ENCODE measurements at regions not wholly inside any gene's neighbourhood (a gene's known extent, or its start where the extent isn't known, plus 50 kb on each side); places are given as distances from the start of the nearest gene placed in this dataset.

DNA sequence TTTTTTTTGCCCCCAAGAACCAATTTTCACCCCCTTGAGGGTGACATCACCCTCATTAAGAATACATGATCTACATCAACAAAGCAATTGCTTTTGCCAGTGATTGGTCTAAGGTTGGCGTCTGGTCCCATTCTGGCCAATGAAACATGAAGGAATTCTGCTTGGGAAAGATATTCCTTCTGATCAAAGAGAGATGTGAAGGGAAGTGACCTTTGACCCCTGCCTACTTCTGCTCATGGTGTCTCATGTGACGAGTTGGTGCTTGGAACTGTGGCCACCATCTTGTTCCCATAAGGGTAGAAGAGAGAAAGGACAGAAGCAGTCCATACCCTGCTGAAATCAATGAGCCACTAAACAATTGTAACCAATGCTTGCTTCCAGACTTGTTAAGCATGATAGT, 85.1 kb downstream of the LBH start:
- ATAC-seq (no peak), DNase-seq (no peak)
- no peaks in the 10 kb centered on the region for H3K9me3 ChIP-seq
- H3K4me1 ChIP-seq: no peaks in the 10 kb centered on the region
- H3K27ac ChIP-seq: no peak overlapping the region
- H3K36me3 ChIP-seq: no peaks in the 10 kb centered on the region
- no peaks in the 10 kb centered on the region for H3K27me3 ChIP-seq
- H3K4me3 ChIP-seq: no peak overlapping the region
- TF ChIP-seq, protein P1, sequence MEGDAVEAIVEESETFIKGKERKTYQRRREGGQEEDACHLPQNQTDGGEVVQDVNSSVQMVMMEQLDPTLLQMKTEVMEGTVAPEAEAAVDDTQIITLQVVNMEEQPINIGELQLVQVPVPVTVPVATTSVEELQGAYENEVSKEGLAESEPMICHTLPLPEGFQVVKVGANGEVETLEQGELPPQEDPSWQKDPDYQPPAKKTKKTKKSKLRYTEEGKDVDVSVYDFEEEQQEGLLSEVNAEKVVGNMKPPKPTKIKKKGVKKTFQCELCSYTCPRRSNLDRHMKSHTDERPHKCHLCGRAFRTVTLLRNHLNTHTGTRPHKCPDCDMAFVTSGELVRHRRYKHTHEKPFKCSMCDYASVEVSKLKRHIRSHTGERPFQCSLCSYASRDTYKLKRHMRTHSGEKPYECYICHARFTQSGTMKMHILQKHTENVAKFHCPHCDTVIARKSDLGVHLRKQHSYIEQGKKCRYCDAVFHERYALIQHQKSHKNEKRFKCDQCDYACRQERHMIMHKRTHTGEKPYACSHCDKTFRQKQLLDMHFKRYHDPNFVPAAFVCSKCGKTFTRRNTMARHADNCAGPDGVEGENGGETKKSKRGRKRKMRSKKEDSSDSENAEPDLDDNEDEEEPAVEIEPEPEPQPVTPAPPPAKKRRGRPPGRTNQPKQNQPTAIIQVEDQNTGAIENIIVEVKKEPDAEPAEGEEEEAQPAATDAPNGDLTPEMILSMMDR (IDR thresholded peaks at IDR 0.05): no peak
- intact Hi-C loops (cut with DNase I): no loop called here

DNA sequence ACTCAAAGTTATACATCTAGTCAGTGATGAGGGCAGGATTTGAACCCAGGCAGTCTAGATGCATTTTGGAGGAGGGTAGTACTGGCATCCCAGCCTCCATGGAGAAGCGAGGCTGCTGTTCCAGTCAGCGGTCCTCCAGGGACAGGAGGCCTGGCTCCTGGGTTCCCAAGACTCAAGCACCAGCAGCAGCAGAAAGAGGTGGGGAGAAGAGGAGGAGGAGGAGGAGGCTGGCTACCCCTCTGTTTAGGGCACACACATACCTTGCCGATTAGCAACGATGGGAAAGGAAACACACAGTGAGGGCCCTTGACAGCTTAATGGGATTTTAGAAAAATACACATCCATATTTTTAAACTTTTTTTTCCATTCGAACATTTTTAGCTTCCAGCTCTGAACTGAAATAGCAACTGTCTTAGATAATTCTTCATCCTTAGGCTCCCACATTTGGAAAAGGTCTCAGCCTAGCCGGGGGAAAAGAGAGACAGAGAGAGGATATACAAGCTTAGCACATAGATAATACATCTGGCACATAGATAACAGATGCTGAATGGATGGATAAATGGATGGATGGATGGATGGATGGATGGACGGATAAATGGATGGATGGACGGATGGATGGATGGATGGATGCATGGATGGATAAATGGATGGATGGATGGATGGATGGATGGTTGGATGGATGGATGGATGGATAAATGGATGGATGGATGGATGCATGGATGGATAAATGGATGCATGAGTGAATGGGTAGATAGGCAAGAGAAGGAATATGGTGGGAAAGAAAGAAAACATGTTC, 87.9 kb downstream of the LBH start:
- TF ChIP-seq, protein P1 (IDR thresholded peaks at IDR 0.05): no peak
- no peak for DNase-seq
- no peak for ATAC-seq

DNA sequence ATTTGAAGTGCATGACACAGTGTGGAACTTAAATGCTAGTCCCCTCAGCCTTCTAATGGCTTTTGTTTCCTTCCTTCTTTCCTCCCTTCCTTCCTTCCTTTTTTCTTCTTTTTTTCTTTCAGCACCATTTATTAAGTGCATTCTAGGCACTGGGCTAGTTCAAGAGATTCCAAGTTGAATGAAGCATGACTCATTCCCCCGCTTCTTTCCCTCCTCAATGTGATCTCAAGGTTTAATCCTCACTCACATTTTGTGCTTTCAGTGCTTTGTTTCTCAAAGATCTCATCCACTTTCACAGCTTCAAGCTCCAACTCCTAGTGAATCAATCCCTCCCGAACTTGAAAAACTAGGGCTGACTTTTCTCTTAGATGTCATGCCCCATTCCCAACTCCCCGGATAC, 90.1 kb downstream of the LBH start:
- Histone ChIP-seq H3K27me3 (no peaks in the 10 kb centered on the region), H3K4me3 (no peak overlapping the region), H3K9me3 (no peaks in the 10 kb centered on the region), H3K4me1 (no peaks in the 10 kb centered on the region), H3K27ac (no peak overlapping the region), H3K36me3 (no peaks in the 10 kb centered on the region)
- no peak for ATAC-seq
- intact Hi-C loops (cut with DNase I): no loop called here
- no peak for DNase-seq
- TF ChIP-seq, protein P1 (IDR thresholded peaks at IDR 0.05): no peak

More for the DNA sequence above, 87.9 kb downstream of the LBH start:
- H3K36me3 ChIP-seq: no peaks in the 10 kb centered on the region
- no peaks in the 10 kb centered on the region for H3K4me1 ChIP-seq
- H3K27me3 ChIP-seq: no peaks in the 10 kb centered on the region
- no peak overlapping the region for H3K4me3 ChIP-seq
- intact Hi-C loops (cut with DNase I): no loop called here
- no peak overlapping the region for H3K27ac ChIP-seq
- no peaks in the 10 kb centered on the region for H3K9me3 ChIP-seq

DNA sequence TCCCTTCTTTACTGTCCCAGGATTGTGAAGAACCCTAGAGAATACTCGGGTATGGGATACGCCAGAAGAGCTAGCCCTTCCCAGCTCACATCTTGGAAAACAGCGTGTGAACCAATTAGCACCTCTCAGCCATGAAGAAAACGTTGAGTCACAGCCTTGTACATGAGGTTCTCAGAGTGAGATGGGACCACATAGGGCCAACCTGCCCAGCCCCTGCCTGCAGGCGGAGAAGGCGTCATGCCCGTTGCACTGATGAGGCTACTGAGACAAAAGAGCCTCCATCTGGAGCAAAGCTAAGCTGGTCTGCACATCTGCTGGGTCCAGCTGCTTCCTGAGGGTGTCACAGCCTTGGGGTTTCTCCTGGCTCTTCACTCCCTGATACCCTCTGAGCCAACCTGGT, 92.2 kb downstream of the LBH start:
- TF ChIP-seq, protein P1 (IDR thresholded peaks at IDR 0.05): no peak

DNA sequence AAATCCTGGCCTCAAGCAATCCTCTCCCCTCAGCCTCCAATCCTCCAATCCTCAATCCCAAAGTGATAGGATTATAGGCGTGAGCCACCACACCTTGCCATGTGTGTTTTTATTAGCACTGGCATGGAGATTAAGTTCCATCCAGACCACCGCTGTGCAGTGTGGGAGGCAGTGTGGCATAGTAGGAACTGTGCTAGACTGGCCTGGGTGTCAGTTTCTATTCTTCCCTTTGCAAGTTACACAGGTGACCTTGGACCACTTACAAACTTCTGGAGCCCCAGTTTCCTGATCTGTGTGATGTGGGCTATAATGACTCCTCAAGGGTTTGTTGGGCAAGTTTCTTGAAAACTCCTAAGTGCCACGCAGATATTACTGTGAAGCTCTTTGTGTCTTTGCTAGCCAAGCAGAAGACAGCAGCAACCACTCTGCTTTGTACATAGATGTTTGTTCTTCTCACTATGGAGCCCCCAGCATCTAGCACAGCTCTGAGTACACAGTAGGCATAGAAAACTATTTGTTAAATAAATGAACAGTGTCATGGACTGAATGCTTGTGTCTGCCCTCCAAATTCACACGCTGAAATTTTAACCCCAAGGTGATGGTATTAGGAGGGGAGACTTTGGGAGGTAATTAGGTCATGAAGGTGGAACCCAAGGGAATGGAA, 93.0 kb downstream of the LBH start:
- Histone ChIP-seq H3K4me3 (no peak overlapping the region), H3K27me3 (no peaks in the 10 kb centered on the region), H3K4me1 (no peaks in the 10 kb centered on the region), H3K27ac (no peak overlapping the region), H3K9me3 (no peaks in the 10 kb centered on the region), H3K36me3 (no peaks in the 10 kb centered on the region)
- DNase-seq: no peak
- ATAC-seq: no peak
- intact Hi-C loops (cut with DNase I): no loop called here
- TF ChIP-seq, protein P1 (IDR thresholded peaks at IDR 0.05): no peak

More for the DNA sequence above, 92.2 kb downstream of the LBH start:
- DNase-seq (no peak), ATAC-seq (no peak)
- Histone ChIP-seq H3K27ac (no peak overlapping the region), H3K27me3 (no peaks in the 10 kb centered on the region), H3K36me3 (no peaks in the 10 kb centered on the region), H3K4me1 (no peaks in the 10 kb centered on the region), H3K9me3 (no peaks in the 10 kb centered on the region), H3K4me3 (no peak overlapping the region)
- intact Hi-C loops (cut with DNase I): no loop called here
